ENCODE measurements at regions not wholly inside any gene's neighbourhood (a gene's known extent, or its start where the extent isn't known, plus 50 kb on each side); places are given as distances from the start of the nearest gene placed in this dataset.
A peak's percentile ranks its signal among the peaks of the same experiment; 100 is the strongest.

GRCh38 chr3:192082730-192083660 is 622.0 kb downstream of the PYDC2 start:
- FAIRE-seq (peak; percentile 91), DNase-seq (ENCODE audit: insufficient read length, low spot score) (no peak)
- TF ChIP-seq POLR2A (IDR thresholded peaks at IDR 0.05; ENCODE audit: low read depth, low read length) = no peak

All from H54 (cell line).